ENCODE measurements at regions not wholly inside any gene's neighbourhood (a gene's known extent, or its start where the extent isn't known, plus 50 kb on each side); places are given as distances from the start of the nearest gene placed in this dataset.

GRCh38 chr21:36640174-36640720, 58.7 kb upstream of the SIM2 start (continued):
- peak; percentile 36; the same call in 1 of the 2 replicates for TF ChIP-seq ZNF518A (tag by site-specific recombination; conservative IDR thresholded peaks at IDR 0.05; ENCODE audit: low read depth)
- peak; percentile 93 for TF ChIP-seq TRIM28 (IDR thresholded peaks at IDR 0.05; ENCODE audit: borderline replicate concordance, low read length)
- TF ChIP-seq SP7 (tag by site-specific recombination; IDR thresholded peaks at IDR 0.05) = no peak
- no peak for TF ChIP-seq ZNF776 (tag by site-specific recombination; IDR thresholded peaks at IDR 0.05; ENCODE audit: borderline replicate concordance)
- peak; percentile 65; the same call in 1 of the 2 replicates for TF ChIP-seq GLI2 (tag by site-specific recombination; IDR thresholded peaks at IDR 0.05; ENCODE audit: borderline replicate concordance, low read depth)
- TF ChIP-seq ZNF426 (tag by site-specific recombination; IDR thresholded peaks at IDR 0.05) = no peak
- peak; percentile 71 for TF ChIP-seq ZNF629 (tag by site-specific recombination; IDR thresholded peaks at IDR 0.05)
- TF ChIP-seq ZSCAN23 (tag by site-specific recombination; IDR thresholded peaks at IDR 0.05) = peak; percentile 56; the same call in 1 of the 2 replicates
- no peak for TF ChIP-seq ZNF48 (tag by site-specific recombination; IDR thresholded peaks at IDR 0.05)
- no peak for TF ChIP-seq REST (tag by site-specific recombination; IDR thresholded peaks at IDR 0.05)
- TF ChIP-seq ZNF292 (tag by site-specific recombination; IDR thresholded peaks at IDR 0.05; ENCODE audit: borderline replicate concordance, low read depth) = no peak
- no peak for TF ChIP-seq ZNF121 (tag by site-specific recombination; IDR thresholded peaks at IDR 0.05)
- TF ChIP-seq ZNF692 (tag by site-specific recombination; IDR thresholded peaks at IDR 0.05) = 0 out of 2 replicates have a peak, but pooled peaks have one; percentile 14
- no peak; the same call in 1 of the 2 replicates for TF ChIP-seq ZNF580 (tag by site-specific recombination; IDR thresholded peaks at IDR 0.05)
- no peak for TF ChIP-seq ZNF404 (tag by site-specific recombination; IDR thresholded peaks at IDR 0.05)
- peak; percentile 94 for TF ChIP-seq TCF7L2 (IDR thresholded peaks at IDR 0.05; ENCODE audit: borderline replicate concordance, low read depth, low read length)
- peak; percentile 32; the same call in 1 of the 2 replicates for TF ChIP-seq KLF16 (tag by site-specific recombination; IDR thresholded peaks at IDR 0.05)
- peak; percentile 57 for TF ChIP-seq PRDM4 (tag by site-specific recombination; IDR thresholded peaks at IDR 0.05)
- peak; percentile 38; the same call in 1 of the 2 replicates for TF ChIP-seq OVOL3 (tag by site-specific recombination; IDR thresholded peaks at IDR 0.05)

Measured in HEK293 (cell line).